Muscle layer of colon (tissue), 2 donors: ENCODE measurements at regions not wholly inside any gene's neighbourhood (a gene's known extent, or its start where the extent isn't known, plus 50 kb on each side); places are given as distances from the start of the nearest gene placed in this dataset.

Experiments used
- H3K27ac ChIP-seq: one replicate; pipeline ENCODE4 v1.7.0; 2013; ENCODE audit warnings: low read depth, mild to moderate bottlenecking, low read length, moderate library complexity
- H3K27me3 ChIP-seq, 2 donors: one replicate each; pipeline ENCODE4 v1.7.0; 2013; ENCODE audit warnings: low read length in 2 of 2, mild to moderate bottlenecking in 2 of 2; ENCODE audit not compliant: insufficient read depth in 2 of 2, control insufficient read depth in 1 of 2
- H3K36me3 ChIP-seq: one replicate; pipeline ENCODE4 v1.7.0; 2013; ENCODE audit warnings: mild to moderate bottlenecking, low read length; ENCODE audit not compliant: insufficient read depth
- H3K4me1 ChIP-seq: one replicate; pipeline ENCODE4 v1.7.0; 2013; ENCODE audit warnings: mild to moderate bottlenecking, low read length; ENCODE audit not compliant: insufficient read depth
- H3K4me3 ChIP-seq, 2 donors: one replicate each; pipeline ENCODE4 v1.7.0; 2013; ENCODE audit warnings: low read length in 2 of 2, low read depth in 1 of 2, mild to moderate bottlenecking in 1 of 2, moderate library complexity in 1 of 2
- H3K9ac ChIP-seq: one replicate; pipeline ENCODE4 v1.7.0; 2013; ENCODE audit warnings: low read length
- H3K9me3 ChIP-seq: one replicate; pipeline ENCODE4 v1.7.0; 2013; ENCODE audit warnings: mild to moderate bottlenecking, low read length
- donor health status: abdominal sarcoma.
- donor health status: Adenocarcinoma of cecum.

DNA sequence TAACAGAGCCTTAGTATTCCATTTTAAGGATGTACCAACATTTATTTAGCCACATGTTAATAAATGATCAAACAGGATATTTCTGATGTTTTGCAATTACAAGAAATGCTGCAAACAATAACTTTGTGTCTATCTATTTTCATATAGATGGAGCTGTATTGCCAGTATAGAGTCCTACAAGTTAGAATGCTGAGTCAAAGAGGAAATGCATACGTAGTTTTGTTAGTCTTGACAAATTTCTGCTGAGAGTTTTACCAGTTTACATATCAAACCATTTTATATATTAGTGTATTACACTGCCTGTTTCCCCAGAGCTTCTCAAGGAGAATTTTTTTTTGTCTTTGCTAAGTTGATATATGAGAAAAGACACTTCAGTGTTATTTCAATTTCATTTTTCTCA, 541.7 kb downstream of the SLC16A7 start:
- H3K9me3 ChIP-seq, result no peaks in the 10 kb centered on the region
- no peaks in the 10 kb centered on the region for H3K36me3 ChIP-seq
- H3K4me1 ChIP-seq, result no peaks in the 10 kb centered on the region
- H3K27me3 ChIP-seq, result no peaks in the 10 kb centered on the region
- H3K4me3 ChIP-seq, result no peak overlapping the region
- no peak overlapping the region for H3K9ac ChIP-seq
- no peak overlapping the region for H3K27ac ChIP-seq

DNA sequence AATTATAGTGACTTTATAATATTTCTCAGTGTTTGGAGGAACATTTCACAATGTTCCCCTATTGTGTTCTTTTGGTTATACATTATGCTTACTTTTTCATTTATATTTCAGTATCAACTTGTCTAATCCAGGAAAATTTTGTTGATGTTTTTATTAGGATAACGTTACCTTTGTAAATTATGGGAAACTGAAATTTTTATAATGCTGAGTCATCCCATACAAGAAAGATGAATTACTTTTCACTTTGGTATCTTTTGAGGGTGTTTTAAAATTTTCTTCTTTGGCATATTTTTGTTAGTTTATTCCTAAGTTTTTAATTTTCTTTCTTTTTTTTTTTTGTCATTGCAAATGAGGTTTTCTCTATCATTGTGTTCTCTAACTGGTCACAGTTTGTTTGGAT, 542.7 kb downstream of the SLC16A7 start:
- Histone ChIP-seq H3K9ac (no peak overlapping the region), H3K4me1 (no peaks in the 10 kb centered on the region), H3K27ac (no peak overlapping the region), H3K4me3 (no peak overlapping the region), H3K36me3 (no peaks in the 10 kb centered on the region), H3K27me3 (no peaks in the 10 kb centered on the region), H3K9me3 (no peaks in the 10 kb centered on the region)

DNA sequence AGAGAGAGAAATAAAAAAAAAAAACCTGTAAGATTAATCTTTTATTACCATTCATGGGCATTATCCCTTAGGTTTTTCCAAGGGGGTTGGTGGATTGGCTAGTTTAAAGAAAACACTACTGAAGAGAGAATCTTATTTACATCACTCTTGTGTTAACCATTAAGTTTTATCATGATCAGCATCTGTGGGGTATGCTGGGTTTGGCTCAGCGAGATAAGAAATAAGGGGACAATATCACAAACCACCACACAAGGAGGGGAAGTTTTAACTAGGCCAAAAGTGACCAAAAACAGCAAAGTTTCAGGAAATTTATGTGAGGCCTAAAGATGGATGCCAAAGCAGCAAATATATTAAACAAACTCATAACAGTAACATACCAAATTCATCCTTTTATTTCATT, 548.6 kb downstream of the SLC16A7 start:
- Histone ChIP-seq H3K27ac (no peak overlapping the region), H3K9ac (no peak overlapping the region), H3K27me3 (no peaks in the 10 kb centered on the region), H3K36me3 (no peaks in the 10 kb centered on the region), H3K4me1 (no peaks in the 10 kb centered on the region), H3K4me3 (no peak overlapping the region), H3K9me3 (no peaks in the 10 kb centered on the region)

DNA sequence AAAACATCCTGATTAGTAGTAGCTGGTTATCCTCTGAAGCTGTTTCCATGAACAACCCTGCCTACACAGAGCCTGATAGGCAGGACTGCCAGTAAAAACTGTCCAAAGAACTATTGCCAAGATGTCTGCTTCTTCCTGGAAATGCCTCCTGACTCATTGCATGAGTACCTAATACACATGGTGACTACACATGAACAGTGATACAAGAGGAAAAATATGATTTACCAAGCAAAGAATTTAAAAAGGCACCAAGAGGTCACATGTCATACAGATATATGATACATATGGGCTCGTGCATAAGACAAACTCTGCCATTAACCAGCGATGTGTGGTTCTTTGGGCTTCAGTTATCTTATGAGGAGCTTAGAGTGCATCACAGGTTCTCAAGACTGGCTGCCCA, 552.3 kb downstream of the SLC16A7 start:
- Histone ChIP-seq H3K4me3 (no peak overlapping the region), H3K27me3 (no peaks in the 10 kb centered on the region), H3K9me3 (no peaks in the 10 kb centered on the region), H3K4me1 (no peaks in the 10 kb centered on the region), H3K36me3 (no peaks in the 10 kb centered on the region), H3K9ac (no peak overlapping the region), H3K27ac (no peak overlapping the region)

DNA sequence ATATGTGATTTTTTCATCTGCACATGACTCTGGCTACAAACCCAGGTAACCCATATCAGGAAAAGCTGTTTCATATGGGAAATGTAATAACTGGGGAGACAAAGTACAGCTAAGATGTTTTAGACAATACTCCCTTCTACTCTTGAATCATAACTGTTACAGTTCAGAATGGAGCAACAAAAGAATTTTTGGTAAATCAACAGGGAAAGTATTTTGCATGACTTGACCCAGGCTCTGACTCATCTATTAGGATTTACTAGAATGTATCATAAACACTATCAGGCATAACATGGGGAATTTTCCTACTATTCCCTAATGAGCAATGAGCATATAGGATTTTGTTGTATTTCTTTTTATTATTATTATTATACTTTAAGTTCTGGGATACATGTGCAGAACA, 553.0 kb downstream of the SLC16A7 start:
- Histone ChIP-seq H3K9me3 (no peaks in the 10 kb centered on the region), H3K27ac (no peak overlapping the region), H3K9ac (no peak overlapping the region), H3K4me1 (no peaks in the 10 kb centered on the region), H3K4me3 (no peak overlapping the region), H3K27me3 (no peaks in the 10 kb centered on the region), H3K36me3 (no peaks in the 10 kb centered on the region)

DNA sequence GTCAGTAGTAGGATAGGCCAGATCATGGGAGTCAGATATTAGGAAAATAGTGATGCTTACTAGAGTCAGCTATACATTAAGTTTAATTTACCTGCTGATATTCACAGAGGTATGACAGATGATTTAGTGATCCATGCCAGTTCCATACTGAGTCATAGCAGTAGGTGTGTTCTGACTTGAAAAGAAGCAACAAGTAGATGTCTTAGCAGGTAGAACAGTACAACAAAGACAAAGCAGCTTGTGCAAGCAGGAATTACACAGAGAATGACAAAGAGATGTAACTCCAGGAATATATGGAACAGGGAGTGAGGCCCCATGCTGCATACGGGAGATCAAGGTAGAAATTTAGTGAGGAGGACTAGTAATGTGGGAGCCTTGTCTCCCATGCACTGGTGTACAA, 556.9 kb downstream of the SLC16A7 start:
- no peak overlapping the region for H3K9ac ChIP-seq
- H3K4me3 ChIP-seq, result no peak overlapping the region
- H3K27ac ChIP-seq, result no peak overlapping the region
- no peaks in the 10 kb centered on the region for H3K36me3 ChIP-seq
- no peaks in the 10 kb centered on the region for H3K9me3 ChIP-seq
- H3K27me3 ChIP-seq, result no peaks in the 10 kb centered on the region
- H3K4me1 ChIP-seq, result no peaks in the 10 kb centered on the region

DNA sequence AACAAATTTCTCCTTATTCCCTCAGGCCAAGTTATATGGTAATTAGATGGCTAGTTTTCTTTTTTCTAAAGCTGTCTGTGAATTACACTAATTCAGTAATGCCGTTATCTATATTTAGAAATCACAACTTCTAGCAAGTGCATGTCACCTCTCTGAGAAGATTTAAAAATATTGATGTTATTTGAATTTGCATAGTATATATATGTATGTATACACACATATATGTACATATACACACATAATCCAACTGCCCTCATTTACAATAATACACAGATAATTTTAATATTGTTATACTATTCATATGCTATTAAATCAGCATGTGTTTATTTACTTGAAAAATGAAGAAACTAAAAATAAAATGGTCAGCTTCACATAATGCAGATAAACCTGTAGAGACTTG, 563.9 kb downstream of the SLC16A7 start:
- no peaks in the 10 kb centered on the region for H3K4me1 ChIP-seq
- no peaks in the 10 kb centered on the region for H3K27me3 ChIP-seq
- H3K9ac ChIP-seq, result no peak overlapping the region
- no peaks in the 10 kb centered on the region for H3K9me3 ChIP-seq
- no peaks in the 10 kb centered on the region for H3K36me3 ChIP-seq
- H3K27ac ChIP-seq, result no peak overlapping the region
- H3K4me3 ChIP-seq, result no peak overlapping the region

DNA sequence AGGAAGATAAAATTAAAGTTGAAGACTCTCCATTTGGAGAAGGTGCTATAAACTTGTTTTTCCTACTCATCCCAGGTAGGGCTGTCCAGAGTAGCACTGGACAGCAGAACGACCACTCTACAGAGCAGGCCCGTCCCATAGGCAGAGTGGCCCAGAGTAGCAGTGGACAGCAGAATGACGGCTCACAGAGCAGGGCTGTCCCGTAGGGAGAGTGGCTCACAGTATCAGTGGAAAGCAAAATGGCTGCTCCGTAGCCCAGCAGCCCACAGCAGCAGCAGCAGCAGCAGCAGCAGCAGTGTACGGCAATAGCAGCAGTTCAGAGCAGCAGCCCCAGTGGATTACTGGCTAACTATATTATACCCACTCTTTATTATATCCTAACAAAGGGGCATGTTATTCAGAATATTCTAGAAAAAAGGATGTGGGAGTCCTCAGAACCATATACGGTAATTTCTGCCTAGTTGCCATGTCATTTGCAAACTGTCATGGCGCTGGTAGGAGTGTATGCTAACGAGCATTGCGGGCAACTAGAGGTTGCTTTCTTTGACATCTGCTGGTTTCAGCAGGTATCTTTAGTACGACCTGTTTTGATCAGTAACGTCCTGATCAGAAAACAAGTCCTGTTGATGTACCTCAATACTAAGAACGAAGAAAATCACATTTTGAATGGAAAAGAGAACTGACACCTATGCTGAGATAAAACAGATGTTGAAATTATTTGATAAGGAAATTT, 567.3 kb downstream of the SLC16A7 start:
- no peaks in the 10 kb centered on the region for H3K9me3 ChIP-seq
- no peaks in the 10 kb centered on the region for H3K27me3 ChIP-seq
- no peak overlapping the region for H3K27ac ChIP-seq
- H3K4me1 ChIP-seq, result no peaks in the 10 kb centered on the region
- no peak overlapping the region for H3K9ac ChIP-seq
- H3K36me3 ChIP-seq, result no peaks in the 10 kb centered on the region
- no peak overlapping the region for H3K4me3 ChIP-seq

DNA sequence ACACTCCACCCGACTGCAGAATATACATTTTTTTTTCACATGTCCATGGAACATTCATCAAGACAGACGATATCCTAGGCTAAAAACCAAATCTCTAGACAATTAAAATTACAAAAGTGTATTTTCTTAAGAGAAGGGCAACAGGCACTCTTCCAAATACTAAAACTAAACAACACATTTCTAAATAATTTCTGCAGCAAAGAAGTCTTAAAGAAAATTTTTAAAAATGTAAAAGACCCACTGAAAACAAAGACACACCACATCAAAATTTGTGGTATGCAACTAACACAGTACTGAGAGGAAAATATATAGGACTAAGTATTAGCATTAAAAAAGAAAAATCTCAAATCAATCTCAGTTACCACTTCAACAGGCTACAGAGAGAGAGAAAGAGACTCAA, 570.0 kb downstream of the SLC16A7 start:
- no peaks in the 10 kb centered on the region for H3K27me3 ChIP-seq
- no peaks in the 10 kb centered on the region for H3K9me3 ChIP-seq
- no peak overlapping the region for H3K9ac ChIP-seq
- H3K4me3 ChIP-seq, result no peak overlapping the region
- no peaks in the 10 kb centered on the region for H3K4me1 ChIP-seq
- no peak overlapping the region for H3K27ac ChIP-seq
- H3K36me3 ChIP-seq, result no peaks in the 10 kb centered on the region

DNA sequence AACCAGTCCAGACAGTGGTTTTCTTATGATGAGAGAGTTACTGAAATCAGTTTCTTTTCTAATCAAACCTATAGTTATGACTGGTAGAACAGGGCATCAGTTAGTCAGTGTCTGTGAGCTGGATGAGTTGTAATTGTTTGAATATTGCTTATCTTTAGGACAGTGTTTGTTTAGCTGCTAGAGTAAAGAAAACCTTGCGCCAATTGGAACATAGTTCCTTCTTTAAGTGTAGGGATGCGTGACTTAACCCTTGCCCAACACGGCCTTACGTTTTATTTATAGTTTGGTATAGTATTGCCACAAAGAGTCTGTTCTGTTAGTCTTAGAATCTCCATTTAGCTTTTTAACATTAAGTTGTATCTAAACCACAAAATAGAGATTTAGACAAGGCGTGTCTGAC, 572.6 kb downstream of the SLC16A7 start:
- H3K4me1 ChIP-seq, result no peaks in the 10 kb centered on the region
- no peaks in the 10 kb centered on the region for H3K27me3 ChIP-seq
- H3K27ac ChIP-seq, result no peak overlapping the region
- no peak overlapping the region for H3K9ac ChIP-seq
- no peaks in the 10 kb centered on the region for H3K36me3 ChIP-seq
- no peak overlapping the region for H3K4me3 ChIP-seq
- no peaks in the 10 kb centered on the region for H3K9me3 ChIP-seq

DNA sequence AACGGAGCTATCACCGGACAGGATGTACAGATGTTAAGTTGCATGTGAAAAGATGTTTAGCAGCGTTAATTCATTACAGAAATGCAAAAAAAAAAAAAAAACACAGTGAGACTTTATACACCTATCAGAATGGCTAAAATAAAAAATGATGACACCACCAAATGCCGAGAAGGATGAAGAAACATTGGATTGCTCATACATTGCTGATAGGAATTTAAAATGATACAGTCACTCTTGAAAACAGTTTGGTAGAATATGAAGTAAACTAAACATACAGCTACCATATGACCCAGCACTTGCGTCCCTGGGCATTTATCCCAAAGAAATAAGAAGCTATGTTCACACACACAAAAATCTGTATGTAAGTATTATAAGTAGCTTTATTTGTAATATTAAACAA, 574.1 kb downstream of the SLC16A7 start:
- Histone ChIP-seq H3K27ac (no peak overlapping the region), H3K4me1 (no peaks in the 10 kb centered on the region), H3K4me3 (no peak overlapping the region), H3K36me3 (no peaks in the 10 kb centered on the region), H3K9me3 (no peaks in the 10 kb centered on the region), H3K9ac (no peak overlapping the region), H3K27me3 (no peaks in the 10 kb centered on the region)
